SJSA1 (cell line): ENCODE measurements at regions not wholly inside any gene's neighbourhood (a gene's known extent, or its start where the extent isn't known, plus 50 kb on each side); places are given as distances from the start of the nearest gene placed in this dataset.
A peak's percentile ranks its signal among the peaks of the same experiment; 100 is the strongest.

Source experiments
- DNase-seq, 2 experiments: peaks; one replicate each; pipeline ENCODE4 v3.0.0-alpha.2; 2015 to 2020; ENCODE audit warnings: low spot score in 2 of 2, low read depth in 1 of 2
- H3K27ac ChIP-seq: fragments of 250-450 bp; sonication (Bioruptor Pico); 2 replicates; pipeline ENCODE4 v1.5.1; 2020; ENCODE audit warnings: mild to moderate bottlenecking, moderate library complexity
- H3K27me3 ChIP-seq: fragments of 250-450 bp; sonication (Bioruptor Pico); replicated peaks from 2 replicates; pipeline ENCODE4 v1.5.1; 2020; ENCODE audit warnings: mild to moderate bottlenecking, moderate library complexity
- H3K36me3 ChIP-seq: fragments of 250-450 bp; sonication (Bioruptor Pico); 2 replicates; pipeline ENCODE4 v1.5.1; 2020; ENCODE audit warnings: mild to moderate bottlenecking
- H3K4me1 ChIP-seq: fragments of 250-450 bp; sonication (Bioruptor Pico); replicated peaks from 2 replicates; pipeline ENCODE4 v1.6.1; 2021; ENCODE audit warnings: mild to moderate bottlenecking
- H3K4me3 ChIP-seq: fragments of 250-450 bp; sonication (Bioruptor Pico); 2 replicates; pipeline ENCODE4 v1.5.1; 2020; ENCODE audit warnings: mild to moderate bottlenecking
- H3K9me3 ChIP-seq: fragments of 250-450 bp; sonication (Bioruptor Pico); replicated peaks from 2 replicates; pipeline ENCODE4 v1.5.1; 2020; ENCODE audit warnings: mild to moderate bottlenecking

GRCh38 chr14:97295108-97295710 is 498.0 kb downstream of the VRK1 start:
- Histone ChIP-seq H3K27me3 (no peaks in the 10 kb centered on the region; the same call in 1 of the 2 replicates), H3K4me3 (no peak overlapping the region), H3K27ac (no peak overlapping the region), H3K36me3 (no peaks in the 10 kb centered on the region), H3K9me3 (no peaks in the 10 kb centered on the region), H3K4me1 (peaks cover 4% of the 10 kb centered on the region)
- DNase-seq, result no peak

DNA sequence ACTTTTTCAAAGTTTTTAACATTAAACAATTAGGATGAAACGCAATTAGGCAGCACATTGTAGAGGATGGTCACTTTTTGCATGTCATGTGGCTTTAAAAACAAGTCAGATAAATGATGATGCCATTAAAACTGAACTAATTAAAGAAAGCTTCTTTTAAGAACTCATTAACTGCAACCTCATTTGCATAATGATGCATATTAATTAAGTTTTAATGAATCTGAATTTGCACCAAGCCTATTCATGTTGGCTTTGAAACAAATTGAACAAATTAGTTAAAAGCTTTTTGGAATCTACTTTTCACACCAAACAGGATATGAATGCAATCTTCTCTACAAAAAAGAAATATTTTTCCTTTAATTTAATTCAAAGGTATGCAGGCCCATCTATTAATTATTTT is 499.0 kb downstream of the VRK1 start:
- Histone ChIP-seq H3K9me3 (no peaks in the 10 kb centered on the region), H3K27ac (no peak overlapping the region), H3K4me3 (no peak overlapping the region), H3K27me3 (no peaks in the 10 kb centered on the region; the same call in 1 of the 2 replicates), H3K36me3 (no peaks in the 10 kb centered on the region), H3K4me1 (peaks cover 4% of the 10 kb centered on the region)
- DNase-seq, result no peak

DNA sequence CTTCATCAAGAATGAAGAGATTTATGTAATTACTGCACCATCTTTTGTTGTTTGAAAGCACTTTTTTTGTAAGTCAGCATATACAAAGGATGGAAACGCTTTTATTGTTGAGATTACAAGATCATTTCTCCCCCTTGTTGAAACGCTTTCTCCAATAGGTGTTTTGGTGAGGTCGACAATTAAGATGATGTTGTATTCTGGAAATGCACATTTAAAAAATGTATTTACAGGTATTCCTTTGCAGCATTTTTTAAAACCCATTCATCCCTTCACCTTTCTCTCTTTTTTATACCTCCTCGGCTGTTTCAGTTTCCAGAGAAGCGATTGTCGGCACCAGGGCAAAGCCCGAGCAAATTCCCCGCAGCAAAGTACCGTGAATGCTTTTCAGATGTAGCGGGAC is 499.9 kb downstream of the VRK1 start:
- DNase-seq, result no peak
- H3K9me3 ChIP-seq, result no peaks in the 10 kb centered on the region

DNA sequence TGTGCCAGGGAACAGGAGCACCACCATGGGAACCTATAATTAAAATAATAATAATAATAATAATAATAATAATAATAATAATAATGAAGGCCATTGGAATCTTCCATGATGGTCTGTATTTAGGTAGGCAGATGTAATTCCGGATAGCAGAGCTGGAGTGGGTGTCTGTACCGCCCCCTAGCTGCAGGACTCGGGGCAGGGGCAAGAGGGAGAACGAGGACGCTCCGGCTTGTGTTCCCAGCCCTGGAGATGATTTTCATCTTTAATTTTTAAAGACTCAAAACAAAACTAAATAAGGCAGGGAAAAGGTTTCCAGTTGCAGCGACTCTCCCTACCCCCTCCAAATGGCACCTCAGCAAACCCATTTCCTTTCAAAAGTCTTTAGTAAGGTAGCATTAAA is 501.1 kb downstream of the VRK1 start:
- Histone ChIP-seq H3K4me3 (no peak overlapping the region), H3K4me1 (peaks cover 3% of the 10 kb centered on the region), H3K27ac (no peak overlapping the region), H3K36me3 (no peaks in the 10 kb centered on the region), H3K27me3 (no peaks in the 10 kb centered on the region; the same call in 1 of the 2 replicates), H3K9me3 (no peaks in the 10 kb centered on the region)
- no peak for DNase-seq

More for the DNA sequence above, 499.9 kb downstream of the VRK1 start:
- Histone ChIP-seq H3K4me1 (peaks cover 4% of the 10 kb centered on the region), H3K27ac (no peak overlapping the region), H3K27me3 (no peaks in the 10 kb centered on the region; the same call in 1 of the 2 replicates), H3K36me3 (no peaks in the 10 kb centered on the region), H3K4me3 (no peak overlapping the region)

GRCh38 chr14:97298736-97299135 is 501.6 kb downstream of the VRK1 start:
- no peak for DNase-seq
- Histone ChIP-seq H3K9me3 (no peaks in the 10 kb centered on the region), H3K4me1 (no peaks in the 10 kb centered on the region), H3K4me3 (no peak overlapping the region), H3K27me3 (no peaks in the 10 kb centered on the region; the same call in 1 of the 2 replicates), H3K36me3 (no peaks in the 10 kb centered on the region), H3K27ac (no peak overlapping the region)

DNA sequence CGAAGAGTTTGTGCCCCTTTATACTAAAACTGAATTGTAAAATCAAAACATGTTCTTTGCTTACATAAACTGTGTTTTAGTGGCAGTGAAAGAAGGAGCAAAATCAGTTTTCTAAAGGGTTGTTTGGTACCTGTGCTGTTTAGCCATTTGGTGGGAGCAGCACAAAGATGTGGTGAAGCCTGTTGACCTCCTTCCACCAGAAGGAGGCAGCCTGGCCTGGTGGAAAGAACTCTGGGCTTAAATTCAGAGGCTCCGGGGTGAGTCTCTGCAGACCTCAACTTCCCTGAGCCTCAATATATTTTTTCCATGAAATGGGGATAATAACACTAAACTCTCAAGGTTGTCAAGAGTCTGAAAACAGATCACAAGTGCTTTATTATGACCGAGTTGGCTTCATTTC is 502.5 kb downstream of the VRK1 start:
- Histone ChIP-seq H3K4me3 (no peak overlapping the region), H3K36me3 (no peaks in the 10 kb centered on the region), H3K27me3 (no peaks in the 10 kb centered on the region), H3K4me1 (no peaks in the 10 kb centered on the region), H3K27ac (no peak overlapping the region), H3K9me3 (0 out of 2 replicates have a peak, but pooled peaks cover 2% of the 10 kb centered on the region)
- DNase-seq, result no peak

DNA sequence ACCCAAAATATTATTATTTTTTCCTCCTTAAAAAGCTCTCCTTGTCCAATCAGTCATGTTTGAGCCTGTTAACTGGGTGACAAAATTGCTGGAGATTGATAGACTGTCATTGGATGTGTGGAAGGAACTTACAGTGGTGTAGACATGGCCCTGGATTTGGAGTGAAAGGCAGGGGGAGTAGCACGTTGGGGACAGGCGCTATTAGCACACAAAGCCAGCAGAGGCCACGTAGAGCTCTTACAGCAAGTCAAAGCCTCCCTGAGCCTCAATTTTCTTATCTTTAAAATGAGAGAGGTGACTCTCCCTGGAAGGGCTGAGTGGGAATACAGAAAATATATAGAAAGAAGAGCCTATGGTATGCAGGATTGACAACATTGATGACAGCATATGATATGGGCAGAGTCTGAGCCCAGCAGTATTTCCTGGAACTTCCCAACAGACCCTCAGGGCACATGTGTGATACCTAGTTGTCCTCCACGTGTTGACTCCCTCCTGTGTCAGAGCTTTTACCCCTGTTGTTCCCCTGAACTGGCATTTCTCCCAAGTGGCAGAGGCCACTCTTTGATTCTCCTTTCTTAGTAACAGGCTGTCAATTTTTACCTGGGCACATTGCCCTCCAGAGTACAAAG is 504.9 kb downstream of the VRK1 start:
- H3K27me3 ChIP-seq, result no peaks in the 10 kb centered on the region
- no peak for DNase-seq
- H3K36me3 ChIP-seq, result no peaks in the 10 kb centered on the region

DNA sequence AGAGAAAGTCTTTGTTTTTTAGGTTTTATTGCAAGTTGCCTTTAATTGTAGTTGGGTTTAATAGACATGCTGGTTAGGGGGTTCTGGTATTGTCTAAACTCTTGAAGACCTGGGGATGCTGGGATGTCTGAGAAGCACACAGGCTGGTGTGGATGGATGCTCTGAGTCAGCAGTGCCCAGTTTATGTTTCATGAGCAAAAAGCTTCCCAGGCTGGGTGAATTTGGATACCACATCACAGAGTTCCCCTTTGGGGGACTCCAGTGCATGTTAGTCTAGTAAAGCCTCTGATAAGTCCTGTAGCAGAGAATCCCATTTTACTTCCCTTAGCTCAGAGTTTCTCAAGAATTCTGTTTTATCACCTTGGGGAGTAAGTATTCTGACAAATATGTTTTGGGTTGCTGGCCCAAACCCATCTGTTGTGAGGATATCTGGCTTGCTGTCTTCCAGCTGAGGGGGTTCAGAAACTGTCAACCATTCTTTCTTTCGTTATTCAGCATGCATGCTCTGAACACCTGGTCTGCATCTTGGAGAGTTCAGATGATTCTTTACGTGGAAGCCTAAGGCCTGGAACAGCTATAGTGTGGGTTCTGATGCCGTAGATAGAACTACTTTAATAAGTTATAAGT is 509.1 kb downstream of the VRK1 start:
- DNase-seq, result no peak
- Histone ChIP-seq H3K27me3 (no peaks in the 10 kb centered on the region), H3K4me3 (no peak overlapping the region), H3K36me3 (no peaks in the 10 kb centered on the region), H3K9me3 (0 out of 2 replicates have a peak, but pooled peaks cover 2% of the 10 kb centered on the region), H3K27ac (peak overlapping the region; percentile 80), H3K4me1 (peaks cover 18% of the 10 kb centered on the region)

More for the DNA sequence above, 504.9 kb downstream of the VRK1 start:
- H3K27ac ChIP-seq, result no peak overlapping the region
- H3K4me3 ChIP-seq, result no peak overlapping the region
- peaks cover 11% of the 10 kb centered on the region for H3K4me1 ChIP-seq
- 0 out of 2 replicates have a peak, but pooled peaks cover 2% of the 10 kb centered on the region for H3K9me3 ChIP-seq

DNA sequence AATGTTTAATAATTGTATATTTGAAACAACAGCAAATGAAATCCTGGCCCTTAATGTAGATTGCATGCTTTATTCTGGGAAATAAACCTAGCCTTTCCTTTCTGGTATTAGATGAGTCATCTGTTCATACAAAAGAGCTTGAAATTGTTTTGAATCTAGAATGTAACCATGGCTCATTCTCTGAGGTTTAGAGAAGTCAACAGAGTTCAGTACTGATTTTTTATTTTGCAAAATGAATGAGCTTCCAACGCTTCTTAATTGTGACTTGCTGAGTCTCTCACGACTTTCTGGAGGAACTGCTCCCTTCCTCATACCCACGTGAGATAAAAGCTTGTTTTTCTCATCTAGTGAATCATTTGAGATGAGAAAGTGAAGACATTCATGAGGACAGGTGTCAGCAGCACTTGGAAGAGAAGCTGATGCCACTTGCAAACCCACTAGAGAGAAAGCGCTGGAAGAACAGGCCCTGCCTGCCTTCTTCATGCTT is 509.6 kb downstream of the VRK1 start:
- Histone ChIP-seq H3K9me3 (0 out of 2 replicates have a peak, but pooled peaks cover 2% of the 10 kb centered on the region), H3K4me1 (peaks cover 18% of the 10 kb centered on the region), H3K36me3 (no peaks in the 10 kb centered on the region), H3K4me3 (no peak overlapping the region), H3K27ac (peak overlapping the region; percentile 80), H3K27me3 (no peaks in the 10 kb centered on the region)
- peak in 1 of 2 experiments; percentile 46 for DNase-seq

GRCh38 chr14:97311411-97311810 is 514.2 kb downstream of the VRK1 start:
- no peaks in the 10 kb centered on the region for H3K36me3 ChIP-seq
- no peak overlapping the region for H3K27ac ChIP-seq
- H3K4me1 ChIP-seq, result peaks cover 14% of the 10 kb centered on the region
- no peaks in the 10 kb centered on the region; the same call in 1 of the 2 replicates for H3K9me3 ChIP-seq
- no peak overlapping the region for H3K4me3 ChIP-seq
- H3K27me3 ChIP-seq, result no peaks in the 10 kb centered on the region
- DNase-seq, result no peak

- Histone ChIP-seq H3K27me3 (no peaks in the 10 kb centered on the region), H3K9me3 (no peaks in the 10 kb centered on the region; the same call in 1 of the 2 replicates), H3K4me1 (no peaks in the 10 kb centered on the region), H3K4me3 (no peak overlapping the region), H3K36me3 (no peaks in the 10 kb centered on the region), H3K27ac (no peak overlapping the region)
- no peak for DNase-seq
Observed at GRCh38 chr14:97312910-97313309, 515.7 kb downstream of the VRK1 start.

DNA sequence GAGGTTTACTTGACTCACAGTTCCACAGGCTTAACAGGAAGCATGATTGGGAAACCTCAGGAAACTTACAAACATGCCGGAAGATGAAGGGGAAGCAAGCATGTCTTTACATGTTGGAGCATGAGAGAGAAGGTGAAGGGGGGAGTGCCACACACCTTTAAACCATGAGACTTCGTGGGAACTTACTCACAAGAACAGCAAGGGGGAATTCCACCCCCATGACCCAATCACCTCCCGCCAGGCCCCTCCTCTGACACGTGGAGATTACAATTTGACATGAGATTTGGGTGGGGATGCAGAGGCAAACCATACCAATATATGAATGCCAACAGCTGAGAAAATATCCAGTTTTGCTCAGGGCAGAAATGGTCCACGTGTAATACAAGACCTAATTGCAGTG is 518.6 kb downstream of the VRK1 start:
- no peaks in the 10 kb centered on the region for H3K36me3 ChIP-seq
- H3K27ac ChIP-seq, result no peak overlapping the region
- no peaks in the 10 kb centered on the region for H3K4me1 ChIP-seq
- H3K27me3 ChIP-seq, result no peaks in the 10 kb centered on the region
- H3K9me3 ChIP-seq, result no peaks in the 10 kb centered on the region; the same call in 1 of the 2 replicates
- H3K4me3 ChIP-seq, result no peak overlapping the region
- no peak for DNase-seq

GRCh38 chr14:97318380-97318779 is 521.2 kb downstream of the VRK1 start:
- H3K27ac ChIP-seq, result no peak overlapping the region
- no peaks in the 10 kb centered on the region for H3K36me3 ChIP-seq

GRCh38 chr14:97319691-97320090 is 522.5 kb downstream of the VRK1 start:
- Histone ChIP-seq H3K9me3 (0 out of 2 replicates have a peak, but pooled peaks cover 2% of the 10 kb centered on the region), H3K4me1 (no peaks in the 10 kb centered on the region), H3K27ac (no peak overlapping the region), H3K27me3 (no peaks in the 10 kb centered on the region), H3K4me3 (no peak overlapping the region), H3K36me3 (no peaks in the 10 kb centered on the region)
- no peak for DNase-seq

More at GRCh38 chr14:97318380-97318779, 521.2 kb downstream of the VRK1 start:
- Histone ChIP-seq H3K9me3 (peaks cover 2% of the 10 kb centered on the region; the same call in 1 of the 2 replicates), H3K27me3 (no peaks in the 10 kb centered on the region), H3K4me3 (no peak overlapping the region), H3K4me1 (no peaks in the 10 kb centered on the region)
- DNase-seq, result no peak
